ENCODE measurements at regions not wholly inside any gene's neighbourhood (a gene's known extent, or its start where the extent isn't known, plus 50 kb on each side); places are given as distances from the start of the nearest gene placed in this dataset.
"Not testable (repeated sequence)": the region's sequence is repeated elsewhere in the genome, so short reads cannot be mapped to it uniquely, and the experiment has no call there.

- DNase-seq, result no peak
Measured at GRCh38 chr1:213541641-213542040, 446.1 kb upstream of the PROX1 start.

DNA sequence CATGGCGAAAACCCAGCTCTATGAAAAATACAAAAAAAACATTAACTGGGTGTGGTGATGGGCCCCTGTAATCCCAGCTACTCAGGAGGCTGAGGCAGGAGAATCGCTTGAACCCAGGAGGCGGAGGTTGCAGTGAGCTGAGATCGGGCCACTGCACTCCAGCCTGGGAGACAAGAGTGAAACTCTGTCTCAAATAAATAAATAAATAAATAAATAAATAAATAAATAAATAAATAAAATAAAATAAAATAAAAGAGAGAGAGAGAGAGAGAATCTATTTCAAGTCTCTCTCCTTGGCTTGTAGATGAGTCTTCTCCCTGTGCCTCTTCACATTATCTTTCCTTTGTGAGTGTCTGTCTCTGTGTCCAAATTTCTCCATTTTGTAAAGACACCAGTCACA, 442.6 kb upstream of the PROX1 start:
- DNase-seq, result not testable (repeated sequence)

DNA sequence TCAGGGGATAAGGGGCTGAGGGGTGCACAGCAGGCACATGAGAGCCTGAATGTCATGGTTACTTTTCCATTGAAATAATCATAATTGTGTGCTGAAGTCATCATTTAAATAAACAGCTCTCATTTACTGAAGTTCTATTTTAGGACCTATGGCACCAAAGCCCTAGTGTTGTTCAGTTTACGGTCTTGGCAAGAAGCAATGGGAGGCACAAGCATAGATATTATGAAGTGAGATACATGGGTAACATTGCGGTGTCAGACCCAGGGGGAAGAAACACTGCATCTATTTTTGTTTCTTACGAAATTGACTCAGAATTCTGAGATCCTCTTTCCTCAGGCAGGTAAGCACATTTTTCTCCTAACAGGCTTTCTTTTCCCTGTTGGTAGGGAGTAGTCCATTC, 437.8 kb upstream of the PROX1 start:
- no peak for DNase-seq

GRCh38 chr1:213550804-213551203, 437.0 kb upstream of the PROX1 start:
- no peak for DNase-seq

DNA sequence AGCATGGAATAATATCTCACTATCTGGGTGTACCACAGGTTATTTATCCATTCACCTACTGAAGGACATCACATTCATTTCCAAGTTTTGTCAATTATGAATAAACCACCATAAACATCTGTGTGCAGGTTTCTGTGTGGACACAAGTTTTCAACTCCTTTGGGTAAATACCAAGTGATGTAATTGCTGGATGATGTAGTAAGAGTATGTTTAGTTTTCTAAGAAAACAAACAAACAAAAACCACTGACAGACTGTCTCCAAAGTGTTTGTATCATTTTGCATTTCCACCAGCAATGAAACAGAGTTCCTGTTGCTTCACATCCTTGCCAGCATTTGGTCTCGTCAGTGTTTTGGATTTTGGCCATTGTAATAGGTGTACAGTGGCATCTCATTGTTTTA, 435.7 kb upstream of the PROX1 start:
- no peak for DNase-seq

DNA sequence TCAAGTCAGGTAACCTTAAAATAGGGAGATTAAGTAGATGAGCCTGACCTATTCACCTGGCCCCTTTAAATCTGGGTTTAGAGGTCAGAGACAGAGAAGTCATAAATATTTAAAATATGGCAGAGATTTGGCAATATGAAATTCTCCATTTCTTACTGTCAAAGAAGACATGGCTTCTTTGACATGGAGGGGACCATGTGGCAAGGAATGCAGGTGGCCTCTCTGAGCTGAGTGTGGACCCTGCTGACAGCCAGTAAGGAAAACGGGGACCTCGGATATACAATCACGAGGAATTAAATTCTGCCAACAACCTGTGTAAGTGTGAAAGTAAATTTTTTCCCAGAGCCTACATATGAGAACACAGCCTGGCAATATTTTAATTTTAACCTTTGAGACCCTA, 427.5 kb upstream of the PROX1 start:
- no peak for DNase-seq

- DNase-seq, result no peak
Measured at GRCh38 chr1:213561870-213562269, 425.9 kb upstream of the PROX1 start.

GRCh38 chr1:213564215-213564659, 423.5 kb upstream of the PROX1 start:
- no peak for DNase-seq

GRCh38 chr1:213568929-213569815, 418.6 kb upstream of the PROX1 start:
- no peak for DNase-seq

GRCh38 chr1:213569816-213570150, 418.0 kb upstream of the PROX1 start:
- DNase-seq, result no peak

- no peak for DNase-seq
Measured at GRCh38 chr1:213570487-213570886, 417.3 kb upstream of the PROX1 start.

- DNase-seq, result no peak
Measured at GRCh38 chr1:213571419-213571818, 416.4 kb upstream of the PROX1 start.

DNA sequence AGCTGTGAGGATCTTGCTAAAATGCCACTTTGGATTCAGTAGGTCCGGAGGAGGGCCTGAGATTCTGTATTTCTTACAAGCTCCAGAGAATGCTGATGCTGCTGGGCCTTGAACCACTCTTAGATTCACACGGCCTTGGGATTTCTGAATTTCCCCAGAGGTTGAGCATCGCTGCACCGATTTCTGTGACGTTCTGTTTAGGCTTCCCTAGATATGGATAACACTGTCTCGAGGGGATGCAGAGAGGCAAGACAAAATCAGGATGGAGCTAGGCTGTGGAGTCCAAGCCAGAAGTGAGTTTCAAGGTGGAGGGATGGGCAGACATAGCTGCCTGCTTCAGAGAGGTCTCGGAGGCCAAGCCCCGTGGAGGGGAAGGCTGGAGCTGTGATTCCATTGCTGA, 415.9 kb upstream of the PROX1 start:
- no peak for DNase-seq

DNA sequence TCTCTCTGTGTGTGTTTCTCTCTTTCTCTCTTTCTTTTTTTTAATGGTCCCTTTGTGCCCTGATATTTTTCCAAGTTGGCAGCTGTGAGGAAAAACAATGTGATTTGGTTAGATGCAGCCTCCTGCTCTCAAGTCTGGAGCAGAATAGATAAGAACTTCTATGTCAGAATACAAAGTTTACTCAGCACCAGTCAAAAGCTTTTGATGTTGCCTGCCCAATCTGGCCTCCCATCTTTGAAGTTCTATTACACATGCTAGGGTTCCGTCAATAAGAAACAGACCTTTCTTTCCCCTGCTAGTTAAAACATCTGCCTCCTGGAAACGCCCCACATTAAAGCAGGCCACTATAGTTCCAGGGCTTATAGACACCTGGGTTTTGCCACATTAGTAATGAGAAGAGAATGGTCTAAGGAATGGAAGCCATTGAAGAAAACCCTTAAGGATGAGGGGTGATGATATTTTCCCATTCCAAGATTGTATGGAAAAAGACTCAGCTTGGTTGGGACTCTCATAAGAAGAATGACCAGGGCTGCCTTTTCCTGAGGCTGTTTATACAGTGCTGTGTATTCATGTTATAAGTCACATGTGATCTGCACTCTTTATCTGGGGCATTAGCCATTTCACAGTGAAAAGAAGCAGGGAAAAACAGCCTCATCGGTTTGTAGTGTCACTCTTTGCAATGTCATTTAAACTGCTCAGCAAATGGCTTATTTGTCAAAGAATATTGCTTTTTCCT, 414.7 kb upstream of the PROX1 start:
- DNase-seq, result no peak

DNA sequence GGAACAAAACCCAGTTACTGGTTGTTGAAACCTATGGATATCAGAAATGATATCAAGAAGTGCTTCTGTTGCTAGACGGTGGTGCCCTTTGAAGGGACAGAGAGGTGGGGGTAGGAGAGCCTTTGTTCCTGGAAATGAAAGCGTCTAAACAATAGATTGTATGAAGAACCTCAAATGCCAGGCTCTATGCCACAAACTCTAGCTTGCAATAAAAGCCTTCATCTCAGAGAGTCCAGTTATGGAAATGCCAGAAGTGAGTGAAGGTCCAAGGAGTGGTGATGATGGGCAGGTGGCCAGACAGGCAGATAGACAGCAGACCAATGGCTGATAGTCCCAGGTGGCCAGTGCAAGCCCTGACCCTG, 414.1 kb upstream of the PROX1 start:
- no peak for DNase-seq

- DNase-seq, result no peak
Measured at GRCh38 chr1:213582976-213583567, 404.7 kb upstream of the PROX1 start.

DNA sequence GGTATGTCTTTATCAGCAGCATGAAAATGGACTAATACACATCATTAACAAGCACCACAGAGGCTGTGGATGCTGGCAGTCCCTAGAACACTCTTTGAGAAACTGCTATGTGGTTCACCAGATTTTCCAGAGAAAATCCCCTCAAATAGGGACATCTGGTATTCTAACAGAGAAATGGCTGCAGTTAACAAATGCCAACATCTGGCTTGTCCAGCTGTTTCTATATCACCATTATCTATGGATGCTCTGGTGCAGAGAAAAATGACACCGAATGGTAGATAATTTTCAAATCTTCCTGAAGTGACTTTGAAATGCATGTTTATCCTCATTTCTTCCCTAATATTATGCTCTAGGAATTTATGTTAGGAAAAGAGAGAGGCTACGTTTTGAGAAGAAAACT, 403.5 kb upstream of the PROX1 start:
- no peak for DNase-seq

GRCh38 chr1:213585402-213585801, 402.4 kb upstream of the PROX1 start:
- DNase-seq, result no peak

GRCh38 chr1:213585959-213586586, 401.7 kb upstream of the PROX1 start:
- no peak for DNase-seq

GRCh38 chr1:213586587-213586972, 401.2 kb upstream of the PROX1 start:
- no peak for DNase-seq

GRCh38 chr1:213596729-213597128, 391.0 kb upstream of the PROX1 start:
- no peak for DNase-seq

- no peak for DNase-seq
Measured at GRCh38 chr1:213598263-213598662, 389.5 kb upstream of the PROX1 start.

GRCh38 chr1:213600879-213601278, 386.9 kb upstream of the PROX1 start:
- DNase-seq, result no peak

DNA sequence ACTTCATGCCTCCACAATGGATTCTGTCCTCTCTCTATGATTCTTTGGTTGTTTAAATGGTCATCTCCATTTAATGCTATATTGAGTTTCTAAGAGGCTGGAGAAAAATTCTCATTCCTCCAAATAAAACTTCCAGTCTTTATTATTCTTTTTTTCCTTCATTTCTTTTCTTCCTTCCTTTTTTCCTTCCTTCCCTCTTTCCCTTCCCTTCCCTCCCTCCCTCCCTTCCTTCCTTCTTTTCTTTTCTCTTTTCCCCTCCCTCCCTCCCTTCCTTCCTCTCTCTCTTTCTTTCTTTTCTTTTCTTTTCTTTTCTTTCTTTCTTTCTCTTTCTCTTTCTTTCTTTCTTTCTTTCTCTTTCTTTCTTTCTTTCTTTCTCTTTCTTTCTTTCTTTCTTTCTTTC, 386.1 kb upstream of the PROX1 start:
- not testable (repeated sequence) for DNase-seq
